GM18858 (cell line): ENCODE measurements at regions not wholly inside any gene's neighbourhood (a gene's known extent, or its start where the extent isn't known, plus 50 kb on each side); places are given as distances from the start of the nearest gene placed in this dataset.

Source experiments
- ATAC-seq: cut with Tn5 transposase; IDR thresholded peaks from one replicate; pipeline ENCODE4 v1.9.1; 2021; ENCODE audit not compliant: unreplicated experiment

GRCh38 chr1:218573925-218574324 is 228.8 kb downstream of the TGFB2 start:
- no peak for ATAC-seq

- no peak for ATAC-seq
Measured at GRCh38 chr1:218575079-218575478, 229.9 kb downstream of the TGFB2 start.

GRCh38 chr1:218575856-218576255 is 230.7 kb downstream of the TGFB2 start:
- no peak for ATAC-seq

- no peak for ATAC-seq
Measured at GRCh38 chr1:218582646-218583045, 237.5 kb downstream of the TGFB2 start.

- no peak for ATAC-seq
Measured at GRCh38 chr1:218584418-218585155, 239.5 kb downstream of the TGFB2 start.

GRCh38 chr1:218585511-218586184 is 240.5 kb downstream of the TGFB2 start:
- ATAC-seq = no peak

GRCh38 chr1:218587900-218588299 is 242.8 kb downstream of the TGFB2 start:
- ATAC-seq = no peak

- ATAC-seq = no peak
Measured at GRCh38 chr1:218588540-218589172, 243.5 kb downstream of the TGFB2 start.

GRCh38 chr1:218589487-218589886 is 244.4 kb downstream of the TGFB2 start:
- ATAC-seq = no peak

GRCh38 chr1:218591966-218592365 is 246.8 kb downstream of the TGFB2 start:
- no peak for ATAC-seq

GRCh38 chr1:218592688-218593087 is 247.6 kb downstream of the TGFB2 start:
- ATAC-seq = no peak

- ATAC-seq = no peak
Measured at GRCh38 chr1:218600968-218601367, 255.8 kb downstream of the TGFB2 start.

GRCh38 chr1:218604217-218604616 is 259.1 kb downstream of the TGFB2 start:
- ATAC-seq = no peak

- ATAC-seq = no peak
Measured at GRCh38 chr1:218611916-218612585, 266.9 kb downstream of the TGFB2 start.

- no peak for ATAC-seq
Measured at GRCh38 chr1:218613105-218613504, 268.0 kb downstream of the TGFB2 start.

- no peak for ATAC-seq
Measured at GRCh38 chr1:218614031-218614430, 268.9 kb downstream of the TGFB2 start.

GRCh38 chr1:218616681-218617080 is 271.5 kb downstream of the TGFB2 start:
- ATAC-seq = no peak

- no peak for ATAC-seq
Measured at GRCh38 chr1:218617986-218618385, 272.9 kb downstream of the TGFB2 start.

GRCh38 chr1:218620956-218621355 is 275.8 kb downstream of the TGFB2 start:
- no peak for ATAC-seq

GRCh38 chr1:218624052-218624451 is 278.9 kb downstream of the TGFB2 start:
- ATAC-seq = no peak

GRCh38 chr1:218625393-218625792 is 280.3 kb downstream of the TGFB2 start:
- ATAC-seq = no peak
